H9 (cell line): ENCODE measurements at regions not wholly inside any gene's neighbourhood (a gene's known extent, or its start where the extent isn't known, plus 50 kb on each side); places are given as distances from the start of the nearest gene placed in this dataset.

ENCODE experiments used
- DNase-seq: peaks from one replicate; pipeline ENCODE4 v3.0.0-alpha.2; 2017
- H2AFZ ChIP-seq: one replicate; pipeline ENCODE4 v1.6.1; 2013; ENCODE audit warnings: mild to moderate bottlenecking, low read length, control low read depth, moderate library complexity
- H2AK5ac ChIP-seq: 2 replicates; pipeline ENCODE4 v1.6.1; 2013; ENCODE audit warnings: low read length, control low read depth, mixed read lengths; ENCODE audit not compliant: insufficient read length
- H2BK120ac ChIP-seq: one replicate; pipeline ENCODE4 v1.6.1; 2013; ENCODE audit warnings: low read depth, mild to moderate bottlenecking, low read length, control low read depth, inconsistent platforms; ENCODE audit not compliant: poor library complexity, severe bottlenecking
- H2BK12ac ChIP-seq: 2 replicates; pipeline ENCODE4 v1.6.1; 2013; ENCODE audit warnings: low read length, control low read depth, mixed read lengths, low read depth; ENCODE audit not compliant: insufficient read length
- H2BK15ac ChIP-seq: 2 replicates; pipeline ENCODE4 v1.6.1; 2013; ENCODE audit warnings: low read depth, low read length, control low read depth
- H2BK20ac ChIP-seq: one replicate; pipeline ENCODE4 v1.6.1; 2013; ENCODE audit warnings: low read depth, mild to moderate bottlenecking, low read length, control low read depth, inconsistent platforms; ENCODE audit not compliant: poor library complexity, severe bottlenecking
- H2BK5ac ChIP-seq: 2 replicates; pipeline ENCODE4 v1.6.1; 2013; ENCODE audit warnings: low read length, control low read depth, mixed read lengths; ENCODE audit not compliant: insufficient read length
- H3K14ac ChIP-seq: 2 replicates; pipeline ENCODE4 v1.6.1; 2013; ENCODE audit warnings: low read length, control low read depth; ENCODE audit not compliant: insufficient read depth
- H3K18ac ChIP-seq: 2 replicates; pipeline ENCODE4 v1.6.1; 2013; ENCODE audit warnings: low read depth, mild to moderate bottlenecking, mixed read lengths, low read length, control low read depth; ENCODE audit not compliant: insufficient read length
- H3K23ac ChIP-seq: 2 replicates; pipeline ENCODE4 v1.6.1; 2013; ENCODE audit warnings: low read length, control low read depth, mixed read lengths, low read depth; ENCODE audit not compliant: insufficient read length
- H3K23me2 ChIP-seq: 2 replicates; pipeline ENCODE4 v1.6.1; 2013; ENCODE audit warnings: low read depth, mild to moderate bottlenecking, mixed read lengths, low read length, control low read depth; ENCODE audit not compliant: insufficient read length, poor library complexity, severe bottlenecking
- H3K27ac ChIP-seq: 2 replicates; pipeline ENCODE4 v1.5.1; 2013; ENCODE audit warnings: low read length, control low read depth, mixed read lengths, low read depth; ENCODE audit not compliant: insufficient read length
- H3K27me3 ChIP-seq: 2 replicates; pipeline ENCODE4 v1.6.1; 2013; ENCODE audit warnings: low read length, control low read depth, inconsistent platforms; ENCODE audit not compliant: insufficient read depth
- H3K4ac ChIP-seq: 2 replicates; pipeline ENCODE4 v1.6.1; 2013; ENCODE audit warnings: low read depth, mild to moderate bottlenecking, control low read depth, inconsistent platforms, low read length, moderate library complexity
- H3K4me1 ChIP-seq: 2 replicates; pipeline ENCODE4 v1.6.1; 2013; ENCODE audit warnings: low read length, control low read depth, inconsistent platforms; ENCODE audit not compliant: insufficient read depth
- H3K4me2 ChIP-seq: 2 replicates; pipeline ENCODE4 v1.6.1; 2013; ENCODE audit warnings: low read length, control low read depth, mixed read lengths; ENCODE audit not compliant: insufficient read length, insufficient read depth
- H3K56ac ChIP-seq: 2 replicates; pipeline ENCODE4 v1.6.1; 2013; ENCODE audit warnings: low read depth, mild to moderate bottlenecking, mixed read lengths, low read length, control low read depth; ENCODE audit not compliant: insufficient read length
- H3K79me1 ChIP-seq: 2 replicates; pipeline ENCODE4 v1.6.1; 2013; ENCODE audit warnings: low read depth, mild to moderate bottlenecking, moderate library complexity, low read length, control low read depth, inconsistent platforms; ENCODE audit not compliant: insufficient read depth, poor library complexity, severe bottlenecking
- H3K79me2 ChIP-seq: 2 replicates; pipeline ENCODE4 v1.6.1; 2013; ENCODE audit warnings: low read length, control low read depth, inconsistent platforms; ENCODE audit not compliant: insufficient read depth
- H3K9ac ChIP-seq: 2 replicates; pipeline ENCODE4 v1.6.1; 2013; ENCODE audit warnings: low read length, control low read depth, mixed read lengths; ENCODE audit not compliant: insufficient read length; ENCODE audit errors: extremely low read depth
- H3K9me3 ChIP-seq: one replicate; pipeline ENCODE4 v1.6.1; 2013; ENCODE audit warnings: low read depth, low read length, inconsistent platforms; ENCODE audit not compliant: control insufficient read depth
- H3T11ph ChIP-seq: one replicate; pipeline ENCODE4 v1.6.1; 2013; ENCODE audit warnings: mild to moderate bottlenecking, low read length, control low read depth, inconsistent platforms
- H4K20me1 ChIP-seq: one replicate; pipeline ENCODE4 v1.6.1; 2013; ENCODE audit not compliant: control insufficient read depth, insufficient read length, insufficient read depth
- H4K5ac ChIP-seq: 2 replicates; pipeline ENCODE4 v1.6.1; 2013; ENCODE audit warnings: low read depth, mild to moderate bottlenecking, mixed read lengths, low read length, control low read depth; ENCODE audit not compliant: insufficient read length
- H4K8ac ChIP-seq: replicated peaks from 2 replicates; pipeline ENCODE4 v1.6.1; 2013; ENCODE audit warnings: low read length, control low read depth, mixed read lengths, low read depth; ENCODE audit not compliant: insufficient read length
- H4K91ac ChIP-seq: 2 replicates; pipeline ENCODE4 v1.6.1; 2013; ENCODE audit warnings: low read depth, mild to moderate bottlenecking, moderate library complexity, mixed read lengths, low read length, control low read depth; ENCODE audit not compliant: insufficient read length
- H3K27ac Mint-ChIP-seq, 3 experiments: 2 replicates in 2 of 3; 3 replicates in 1 of 3; pipeline ENCODE4 v1.8.0; 2020 to 2021; ENCODE audit warnings: mixed read lengths in 3 of 3, mild to moderate bottlenecking in 1 of 3, moderate library complexity in 1 of 3
- H3K27me3 Mint-ChIP-seq: 2 replicates; pipeline ENCODE4 v1.8.0; 2021; ENCODE audit warnings: low read depth, mild to moderate bottlenecking, moderate library complexity, mixed read lengths
- H3K36me3 Mint-ChIP-seq, 3 experiments: 2 replicates in 2 of 3; 3 replicates in 1 of 3; pipeline ENCODE4 v1.8.0; 2020 to 2021; ENCODE audit warnings: low read depth in 3 of 3, mixed read lengths in 3 of 3; ENCODE audit not compliant: insufficient read depth in 1 of 3
- H3K4me1 Mint-ChIP-seq, 2 experiments: 2 replicates each; pipeline ENCODE4 v1.8.0; 2020; ENCODE audit warnings: mixed read lengths in 2 of 2
- H3K4me3 Mint-ChIP-seq, 2 experiments: 2 replicates in 1 of 2; 3 replicates in 1 of 2; pipeline ENCODE4 v1.8.0; 2020 to 2021; ENCODE audit warnings: mild to moderate bottlenecking in 2 of 2, mixed read lengths in 2 of 2, moderate library complexity in 1 of 2
- H3K9me3 Mint-ChIP-seq, 2 experiments: 2 replicates in 1 of 2; 3 replicates in 1 of 2; pipeline ENCODE4 v1.8.0; 2020; ENCODE audit warnings: mild to moderate bottlenecking in 2 of 2, mixed read lengths in 2 of 2, moderate library complexity in 1 of 2
- WGBS: extraction: QIAGEN DNeasy Blood & Tissue Kit; methylation state at CpG from one replicate; pipeline ENCODE4 v1.1.7; 2013; ENCODE audit warnings: missing lambda C conversion rate, low lambda C conversion rate, mixed read lengths; ENCODE audit not compliant: insufficient read length; ENCODE audit errors: extremely low coverage; 5-methylcytosine and 5-hydroxymethylcytosine counted together
- TF ChIP-seq, protein P1 (sequence below): fragments of 200-600 bp; sonication (generic); conservative IDR thresholded peaks from 3 replicates; pipeline ENCODE4 v1.8.0; 2021; ENCODE audit warnings: antibody characterized with exemption, mild to moderate bottlenecking

DNA sequence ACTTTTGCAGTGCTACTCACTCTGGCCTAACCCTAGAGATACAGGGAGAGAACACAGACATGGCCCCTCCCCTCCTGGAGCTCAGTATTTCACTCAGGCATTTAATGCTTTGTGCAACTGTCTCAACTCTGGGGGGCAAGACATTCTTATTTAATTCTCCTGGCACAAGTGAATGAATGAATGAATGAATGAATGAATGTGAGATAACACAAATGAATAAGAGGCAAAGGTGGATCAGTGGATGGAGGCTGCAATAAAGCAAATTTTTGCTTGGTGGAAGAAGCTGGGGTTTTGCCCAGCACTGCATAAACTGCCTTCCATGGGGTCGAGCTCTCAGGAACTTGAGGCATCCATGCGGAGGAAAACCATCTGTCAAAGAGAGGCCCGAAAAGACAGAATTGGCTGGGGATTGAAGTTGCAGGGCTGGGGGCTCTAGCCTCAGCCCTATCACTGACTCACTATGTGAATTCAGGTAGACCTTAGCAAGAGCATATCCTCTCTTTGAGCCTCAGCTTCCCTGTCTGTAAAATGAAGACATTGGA, 441.4 kb upstream of the ZMIZ1 start:
- Histone ChIP-seq H4K8ac (no peak overlapping the region), H3K4me2 (no peak overlapping the region), H3K4me1 (peaks cover 3% of the 10 kb centered on the region; the same call in 1 of the 2 replicates), H3K9me3 (no peaks in the 10 kb centered on the region), H3K23ac (no peak overlapping the region), H2BK15ac (no peak overlapping the region), H3K56ac (no peak overlapping the region), H3K18ac (no peak overlapping the region), H4K91ac (no peak overlapping the region), H2BK20ac (no peak overlapping the region), H2AFZ (no peak overlapping the region), H2AK5ac (no peak overlapping the region), H2BK5ac (no peak overlapping the region), H3K9ac (no peak overlapping the region), H3T11ph (no peak overlapping the region), H3K27me3 (no peaks in the 10 kb centered on the region), H3K14ac (no peak overlapping the region), H3K27ac (no peak overlapping the region), H3K79me2 (no peaks in the 10 kb centered on the region), H3K4ac (no peak overlapping the region), H2BK120ac (no peak overlapping the region), H4K20me1 (no peaks in the 10 kb centered on the region), H4K5ac (no peak overlapping the region), H3K23me2 (no peaks in the 10 kb centered on the region), H3K79me1 (no peaks in the 10 kb centered on the region), H2BK12ac (no peak overlapping the region)
- Mint-ChIP-seq H3K9me3 (no peaks in the 10 kb centered on the region; a peak in 1 of 5 replicates), H3K27me3 (peaks cover 27% of the 10 kb centered on the region), H3K27ac (no peak overlapping the region; a peak in 1 of 7 replicates), H3K4me3 (no peak overlapping the region), H3K4me1 (peaks cover 24 to 31% of the 10 kb centered on the region in 2 experiments), H3K36me3 (no peaks in the 10 kb centered on the region)
- DNase-seq, result no peak
- WGBS, result no CpG with 5 or more reads among the region's 3 CpGs
- TF ChIP-seq, protein P1, sequence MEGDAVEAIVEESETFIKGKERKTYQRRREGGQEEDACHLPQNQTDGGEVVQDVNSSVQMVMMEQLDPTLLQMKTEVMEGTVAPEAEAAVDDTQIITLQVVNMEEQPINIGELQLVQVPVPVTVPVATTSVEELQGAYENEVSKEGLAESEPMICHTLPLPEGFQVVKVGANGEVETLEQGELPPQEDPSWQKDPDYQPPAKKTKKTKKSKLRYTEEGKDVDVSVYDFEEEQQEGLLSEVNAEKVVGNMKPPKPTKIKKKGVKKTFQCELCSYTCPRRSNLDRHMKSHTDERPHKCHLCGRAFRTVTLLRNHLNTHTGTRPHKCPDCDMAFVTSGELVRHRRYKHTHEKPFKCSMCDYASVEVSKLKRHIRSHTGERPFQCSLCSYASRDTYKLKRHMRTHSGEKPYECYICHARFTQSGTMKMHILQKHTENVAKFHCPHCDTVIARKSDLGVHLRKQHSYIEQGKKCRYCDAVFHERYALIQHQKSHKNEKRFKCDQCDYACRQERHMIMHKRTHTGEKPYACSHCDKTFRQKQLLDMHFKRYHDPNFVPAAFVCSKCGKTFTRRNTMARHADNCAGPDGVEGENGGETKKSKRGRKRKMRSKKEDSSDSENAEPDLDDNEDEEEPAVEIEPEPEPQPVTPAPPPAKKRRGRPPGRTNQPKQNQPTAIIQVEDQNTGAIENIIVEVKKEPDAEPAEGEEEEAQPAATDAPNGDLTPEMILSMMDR, result no peak
